ENCODE measurements at regions not wholly inside any gene's neighbourhood (a gene's known extent, or its start where the extent isn't known, plus 50 kb on each side); places are given as distances from the start of the nearest gene placed in this dataset.
"Not testable (repeated sequence)": the region's sequence is repeated elsewhere in the genome, so short reads cannot be mapped to it uniquely, and the experiment has no call there.

DNA sequence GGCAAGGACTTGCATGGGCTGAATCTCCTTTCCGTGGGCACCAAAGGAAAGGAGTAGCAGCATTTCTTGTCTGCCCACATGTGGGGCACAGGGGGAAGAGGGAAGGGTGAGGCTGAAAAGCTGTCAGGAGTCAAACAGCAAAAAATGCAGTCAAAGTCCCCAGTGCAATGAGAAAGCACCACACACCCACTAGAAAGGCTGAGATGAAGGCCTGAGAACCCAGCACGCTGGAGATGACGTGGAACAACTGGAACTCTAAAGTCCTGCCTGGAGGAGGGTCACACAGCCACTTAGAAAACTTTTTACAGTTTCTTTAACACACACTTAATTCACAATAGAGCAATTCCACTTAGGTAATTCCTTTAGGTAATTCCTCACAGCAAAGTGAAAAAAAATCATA is 94.6 kb upstream of the IGFBPL1 start:
- DNase-seq, result no peak

DNA sequence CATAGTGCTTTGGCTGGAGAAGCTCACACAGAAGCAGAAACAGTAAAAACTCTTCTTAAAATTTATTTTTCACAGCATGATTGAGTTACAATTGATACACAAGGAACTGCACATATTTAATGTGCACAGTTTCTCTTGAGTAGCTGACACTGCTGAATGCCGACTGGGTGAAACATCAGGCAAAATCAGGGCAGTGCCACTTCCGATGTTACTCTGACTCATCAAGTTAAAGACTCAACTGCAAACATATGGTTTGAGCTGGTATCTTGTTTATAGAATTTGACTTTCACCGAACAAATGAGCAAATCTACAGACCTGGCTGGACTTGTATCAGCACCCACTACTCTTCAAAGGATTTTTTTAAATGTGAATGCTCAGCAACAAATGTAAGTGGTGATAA is 92.0 kb upstream of the IGFBPL1 start:
- not testable (repeated sequence) for DNase-seq

DNA sequence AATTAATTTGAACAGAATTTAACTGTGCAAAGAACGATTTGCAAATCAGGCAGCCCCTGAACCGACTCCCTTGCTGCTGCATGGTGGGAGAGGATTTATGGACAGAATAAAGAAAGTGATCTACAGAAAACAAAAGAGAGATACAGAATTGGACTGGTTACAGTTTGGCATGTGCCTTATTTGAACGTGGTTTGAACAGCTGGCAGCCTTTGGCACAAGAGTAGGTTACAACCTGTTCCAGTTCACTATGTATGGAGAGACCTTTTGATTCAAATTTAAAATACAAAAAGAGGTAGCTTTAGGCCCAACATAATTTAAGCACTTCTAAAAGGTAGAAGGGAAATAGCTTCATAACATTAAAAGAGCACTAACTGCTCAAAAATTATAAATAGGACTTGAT is 90.8 kb upstream of the IGFBPL1 start:
- DNase-seq, result not testable (repeated sequence)

DNA sequence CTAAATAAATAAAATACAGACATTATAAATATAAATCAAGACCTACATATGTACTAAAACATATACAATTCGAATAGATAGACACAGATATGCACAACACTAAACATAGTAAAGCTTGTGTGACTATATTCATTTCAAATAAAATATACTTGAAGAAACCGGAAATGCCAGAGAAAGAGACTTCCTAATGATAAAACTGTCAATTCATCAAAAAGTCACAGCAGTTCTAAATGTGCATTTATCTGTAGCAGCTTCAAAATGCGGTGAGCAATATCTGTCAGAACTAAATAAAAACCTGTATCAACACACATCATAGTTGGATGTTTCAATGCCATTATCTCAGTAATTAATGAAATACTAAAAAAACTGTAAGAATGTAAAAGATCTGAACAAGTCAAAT is 86.1 kb upstream of the IGFBPL1 start:
- not testable (repeated sequence) for DNase-seq

DNA sequence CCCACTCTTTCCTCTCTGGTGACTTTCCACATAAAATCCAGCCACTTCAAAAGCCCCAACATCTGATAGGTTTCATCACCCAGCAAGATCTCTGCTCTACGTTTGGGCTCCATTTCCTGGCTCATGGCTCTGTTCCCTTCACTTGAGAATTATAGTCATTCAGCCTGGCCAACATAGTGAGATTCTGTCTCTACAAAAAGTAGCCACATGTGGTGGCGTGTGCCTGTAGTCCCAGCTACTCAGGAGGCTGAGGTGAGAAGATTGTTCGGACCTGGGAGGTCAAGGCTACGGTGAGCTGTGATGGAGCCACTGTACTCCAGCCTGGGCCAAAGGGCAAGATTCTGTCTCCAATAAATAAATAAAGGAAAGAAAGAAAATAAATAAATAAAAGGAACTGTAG is 83.3 kb upstream of the IGFBPL1 start:
- DNase-seq, result no peak

DNA sequence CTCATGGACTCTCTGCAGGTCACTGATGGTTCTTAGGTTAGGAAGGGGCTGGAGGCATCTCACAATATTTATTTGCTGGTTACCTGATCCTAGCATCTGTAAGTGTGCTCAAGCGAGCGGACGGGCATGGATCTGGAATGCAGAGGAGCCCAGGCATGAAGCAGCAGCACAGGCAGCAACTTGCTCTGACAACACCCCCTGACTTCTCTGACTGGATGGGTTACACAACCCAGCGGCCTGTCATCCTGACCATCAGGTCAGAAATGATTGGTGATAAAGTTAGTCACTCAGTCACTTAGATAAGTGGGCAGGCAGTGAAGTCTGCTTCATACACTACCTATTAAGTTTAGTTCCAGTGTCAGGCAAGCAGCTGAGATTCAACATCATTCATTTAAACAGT is 75.9 kb upstream of the IGFBPL1 start:
- DNase-seq, result not testable (repeated sequence)

DNA sequence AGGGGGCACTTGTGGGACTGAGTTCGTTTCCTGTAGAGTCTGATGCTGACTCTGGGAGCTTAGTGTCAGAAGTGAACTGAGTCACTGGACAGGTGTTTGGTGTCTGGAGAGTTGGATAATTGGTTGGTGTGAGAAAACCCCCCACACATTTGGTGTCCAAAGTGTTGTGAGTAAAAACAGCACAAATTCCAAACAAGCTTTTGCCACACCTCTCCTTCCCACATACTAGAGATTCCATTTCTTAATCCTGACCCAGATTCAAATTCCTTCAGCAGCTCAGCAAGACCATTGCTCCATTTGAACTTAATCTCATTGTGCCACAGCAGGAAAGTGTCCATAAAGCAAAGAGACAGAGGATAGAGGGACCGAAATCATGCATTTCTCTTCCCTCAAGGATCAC is 74.3 kb upstream of the IGFBPL1 start:
- not testable (repeated sequence) for DNase-seq

DNA sequence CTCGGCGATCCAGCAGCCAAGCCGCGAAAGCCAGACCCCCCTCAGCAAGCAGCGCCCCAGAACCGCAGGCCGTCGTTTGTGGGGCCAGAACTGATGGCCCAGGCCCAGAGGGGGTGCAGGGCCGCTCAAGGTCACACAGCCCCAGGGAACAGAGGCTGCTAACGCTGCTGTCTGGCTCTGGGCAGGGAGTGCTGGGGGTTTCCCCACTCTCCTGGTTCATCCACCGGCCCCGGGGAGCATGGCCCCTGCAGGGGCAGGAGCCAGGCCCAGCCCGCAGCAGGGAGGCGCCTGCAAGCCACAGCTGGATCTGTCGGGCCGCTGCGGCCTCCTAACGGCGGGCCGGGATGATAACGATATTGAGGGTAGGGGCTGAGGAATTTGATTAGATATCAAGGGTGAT is 64.8 kb upstream of the IGFBPL1 start:
- no peak for DNase-seq

DNA sequence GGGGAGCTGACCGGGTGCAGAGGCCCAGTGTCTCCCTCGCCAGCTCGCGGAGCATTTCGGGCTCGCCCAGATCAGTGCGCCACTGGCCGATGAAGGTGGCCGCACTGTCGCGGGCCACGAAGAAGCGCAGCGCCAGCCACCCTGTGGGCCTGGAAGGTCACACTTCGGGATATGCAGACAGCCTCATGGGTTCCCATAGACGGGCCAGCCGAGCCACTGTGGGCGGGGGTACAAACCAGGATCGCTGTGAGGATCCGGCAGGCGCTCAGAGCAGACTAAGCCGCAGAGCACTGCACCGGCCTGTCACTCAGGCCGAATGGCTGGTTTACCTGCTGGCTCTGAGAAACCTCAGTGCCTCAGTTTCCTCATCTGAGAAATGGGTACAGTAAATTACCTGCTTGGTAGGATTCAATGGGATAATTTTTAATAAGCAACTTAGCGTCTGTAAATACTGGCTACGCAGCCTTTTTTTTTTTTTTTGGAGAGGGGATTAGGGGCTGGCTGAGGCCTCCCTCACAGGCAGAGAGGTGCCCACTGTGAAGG is 64.0 kb upstream of the IGFBPL1 start:
- DNase-seq, result no peak

DNA sequence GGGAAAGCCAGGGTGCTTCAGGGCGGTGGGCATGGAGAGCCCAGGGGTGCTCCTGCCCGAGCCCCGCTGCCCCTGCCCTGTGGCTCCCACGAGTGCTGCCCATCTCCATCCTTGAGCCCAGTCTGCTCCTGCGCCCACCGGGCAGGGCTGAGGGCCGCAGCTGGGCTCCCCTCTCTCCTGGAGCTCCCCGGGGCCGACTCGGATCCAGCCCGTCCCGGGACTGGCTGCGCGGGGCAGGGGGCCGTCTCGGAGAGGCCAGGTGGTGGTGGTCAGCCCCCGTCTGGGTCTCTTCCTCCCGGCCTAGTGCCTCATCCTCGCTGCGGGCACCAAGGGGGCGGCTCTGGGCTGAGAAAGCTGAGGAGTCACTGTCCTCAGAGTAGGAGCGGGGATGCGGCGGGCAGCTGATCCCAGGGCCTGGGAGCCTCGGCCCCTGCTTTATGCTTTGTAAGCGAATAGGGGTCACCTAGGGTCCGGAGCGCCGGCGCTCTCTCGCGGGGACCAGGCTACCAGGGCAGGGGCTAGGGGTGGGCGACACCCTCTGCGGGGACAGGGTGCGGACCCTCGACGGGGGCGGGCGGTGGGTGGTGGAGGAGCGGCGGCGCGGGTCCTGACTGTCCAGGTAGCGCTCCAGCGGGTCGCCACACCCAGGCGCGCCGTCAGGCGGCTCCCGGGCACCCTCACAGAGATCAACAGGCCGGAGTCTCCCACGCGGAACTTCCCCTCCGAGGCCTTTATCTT is 63.3 kb upstream of the IGFBPL1 start:
- not testable (repeated sequence) for DNase-seq

DNA sequence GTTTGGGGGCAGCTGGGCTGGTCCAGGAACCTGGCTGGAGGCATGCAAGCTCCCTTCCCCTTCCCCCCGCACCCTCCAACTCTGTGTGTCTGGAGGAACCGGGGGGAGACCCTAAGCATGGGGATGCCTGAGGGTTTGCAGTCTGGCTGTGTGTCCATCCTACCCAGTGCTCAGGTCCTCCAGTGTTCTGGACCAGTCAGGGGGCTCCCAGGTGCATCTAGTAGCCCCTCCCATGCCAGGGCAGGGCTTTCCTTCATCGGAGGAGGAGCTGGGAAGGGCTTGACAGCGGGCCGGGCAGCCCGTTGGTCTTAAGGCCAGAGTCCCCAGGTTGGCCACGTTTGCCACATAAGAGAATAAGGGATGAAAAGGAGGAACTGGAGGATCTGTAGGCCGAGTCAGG is 62.6 kb upstream of the IGFBPL1 start:
- no peak for DNase-seq

DNA sequence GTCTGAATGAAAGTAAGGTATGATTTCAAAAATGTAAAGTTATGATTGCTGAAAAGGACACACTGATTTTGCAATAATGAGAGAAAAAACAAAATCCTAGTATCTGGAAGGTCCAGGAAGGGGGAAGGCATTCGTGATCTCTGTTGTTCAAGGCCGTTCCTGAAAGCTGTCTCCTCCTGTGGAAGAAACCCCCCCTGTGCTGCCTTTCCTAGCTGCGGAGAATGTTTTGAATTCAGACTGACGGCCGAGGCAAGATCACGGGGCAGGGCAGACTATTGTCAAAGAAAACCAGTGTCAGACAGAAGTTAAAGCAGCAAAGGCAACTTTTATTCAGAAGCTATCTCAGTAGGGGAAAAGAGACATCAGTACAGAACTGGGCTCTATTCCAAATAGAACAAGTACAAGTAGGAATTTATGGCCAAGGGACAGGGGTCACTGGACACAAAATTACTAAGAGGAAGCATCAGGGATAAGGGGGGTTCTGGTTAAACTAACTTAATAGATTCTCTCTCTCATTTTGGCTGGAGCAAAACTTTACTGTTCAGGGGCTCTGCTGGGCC is 61.9 kb upstream of the IGFBPL1 start:
- no peak for DNase-seq

DNA sequence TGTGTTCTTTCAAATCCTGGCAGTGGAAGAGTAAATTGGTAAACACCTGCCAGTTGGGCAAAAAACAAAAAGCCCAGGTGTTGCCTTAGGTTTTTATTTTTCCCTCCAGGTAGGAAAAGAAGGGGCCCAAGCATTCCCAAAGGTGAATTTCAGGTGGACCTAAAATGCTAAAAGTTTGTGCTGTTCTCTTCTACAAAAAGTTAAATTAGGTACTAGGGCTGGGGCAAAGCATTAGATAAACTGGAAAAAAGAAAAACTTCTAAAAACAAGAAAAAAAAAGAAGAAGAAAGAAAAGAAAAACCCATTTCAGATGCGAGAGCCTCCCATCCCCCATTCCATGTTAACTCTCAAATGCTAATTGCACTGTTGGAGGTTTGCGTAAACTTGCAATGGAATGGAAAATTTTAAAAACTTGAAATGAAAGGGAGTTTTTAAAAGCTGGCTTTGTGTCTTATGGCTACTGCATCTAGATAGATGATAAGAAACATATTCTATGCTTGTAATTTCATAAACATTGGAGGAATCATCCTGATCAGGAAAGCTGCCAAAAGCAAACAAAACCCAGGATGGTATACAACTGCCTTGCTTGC is 59.9 kb upstream of the IGFBPL1 start:
- DNase-seq, result not testable (repeated sequence)

DNA sequence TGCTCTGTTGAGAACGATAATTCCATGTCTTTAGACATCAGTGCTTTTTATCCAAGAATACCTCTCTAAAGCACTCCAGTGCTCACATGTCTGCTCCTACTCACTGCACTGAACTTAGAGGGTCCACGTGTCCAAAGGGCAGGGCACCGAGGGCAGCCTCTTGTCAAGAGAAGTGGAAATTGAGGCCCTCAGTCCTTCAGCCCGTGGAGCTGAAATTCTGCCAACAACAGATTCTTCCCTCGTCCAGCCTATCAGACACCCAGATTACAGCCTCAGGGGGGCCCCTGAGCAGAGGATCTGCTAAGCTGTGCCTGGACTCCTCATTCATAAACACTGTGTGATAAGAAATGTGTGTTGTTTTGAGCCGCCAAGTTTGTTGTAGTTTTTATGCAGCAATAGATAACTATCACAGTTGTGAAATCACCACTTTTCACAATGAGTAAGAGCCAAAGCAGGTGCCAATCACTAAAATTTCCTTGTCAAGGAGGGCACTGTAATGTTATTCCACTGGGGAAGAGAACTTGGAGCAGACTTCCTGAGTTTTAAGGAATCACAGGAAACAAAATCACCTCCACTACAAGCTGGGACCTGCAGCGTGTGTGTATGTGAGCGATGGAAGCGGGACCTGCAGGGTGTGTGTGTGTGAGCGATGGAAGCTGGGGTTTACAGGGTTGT is 58.8 kb upstream of the IGFBPL1 start:
- no peak for DNase-seq

DNA sequence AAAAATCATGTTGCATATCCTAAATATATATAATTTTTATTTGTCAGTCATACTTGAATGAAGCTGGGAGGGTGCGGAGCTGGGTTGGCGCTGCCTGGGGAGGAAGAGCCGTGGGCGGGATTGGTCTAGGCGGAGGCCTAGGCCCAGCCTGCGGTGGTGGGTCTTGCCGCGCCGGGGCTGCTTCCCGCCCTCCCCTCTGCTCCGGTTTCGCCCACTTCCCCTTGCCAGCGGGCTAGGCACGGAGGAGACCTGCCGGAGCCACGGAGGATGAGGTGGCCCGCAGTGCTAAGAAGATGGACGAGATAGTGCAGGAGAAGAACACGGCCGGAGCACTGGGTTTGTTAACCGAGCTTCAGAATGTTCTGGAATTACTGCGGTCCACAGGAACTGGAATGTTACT is 54.0 kb upstream of the IGFBPL1 start:
- no peak for DNase-seq

DNA sequence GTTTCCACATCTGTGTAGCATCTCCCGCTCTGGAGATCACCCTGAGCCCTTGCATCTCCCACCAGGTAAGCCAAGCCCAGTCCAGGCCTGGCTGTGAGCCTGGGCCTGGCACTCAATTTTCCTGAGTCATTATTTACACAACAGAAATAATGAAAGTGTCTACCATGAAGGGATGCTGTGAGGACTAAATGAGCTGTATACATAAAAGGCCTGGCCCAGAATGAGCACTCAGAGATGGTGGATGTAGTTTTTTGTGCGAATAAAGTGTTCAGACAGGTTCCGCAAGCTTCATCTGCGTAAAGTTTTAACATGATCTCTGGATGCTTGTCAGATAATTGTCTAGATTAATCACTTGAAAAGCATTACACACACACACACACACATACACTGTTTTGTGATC is 50.2 kb upstream of the IGFBPL1 start:
- DNase-seq, result peak; percentile 26 to 37

Data from NCI-H1930 (cell line).